ENCODE measurements at regions not wholly inside any gene's neighbourhood (a gene's known extent, or its start where the extent isn't known, plus 50 kb on each side); places are given as distances from the start of the nearest gene placed in this dataset.
A peak's percentile ranks its signal among the peaks of the same experiment; 100 is the strongest.
"Not testable (repeated sequence)": the region's sequence is repeated elsewhere in the genome, so short reads cannot be mapped to it uniquely, and the experiment has no call there.

DNA sequence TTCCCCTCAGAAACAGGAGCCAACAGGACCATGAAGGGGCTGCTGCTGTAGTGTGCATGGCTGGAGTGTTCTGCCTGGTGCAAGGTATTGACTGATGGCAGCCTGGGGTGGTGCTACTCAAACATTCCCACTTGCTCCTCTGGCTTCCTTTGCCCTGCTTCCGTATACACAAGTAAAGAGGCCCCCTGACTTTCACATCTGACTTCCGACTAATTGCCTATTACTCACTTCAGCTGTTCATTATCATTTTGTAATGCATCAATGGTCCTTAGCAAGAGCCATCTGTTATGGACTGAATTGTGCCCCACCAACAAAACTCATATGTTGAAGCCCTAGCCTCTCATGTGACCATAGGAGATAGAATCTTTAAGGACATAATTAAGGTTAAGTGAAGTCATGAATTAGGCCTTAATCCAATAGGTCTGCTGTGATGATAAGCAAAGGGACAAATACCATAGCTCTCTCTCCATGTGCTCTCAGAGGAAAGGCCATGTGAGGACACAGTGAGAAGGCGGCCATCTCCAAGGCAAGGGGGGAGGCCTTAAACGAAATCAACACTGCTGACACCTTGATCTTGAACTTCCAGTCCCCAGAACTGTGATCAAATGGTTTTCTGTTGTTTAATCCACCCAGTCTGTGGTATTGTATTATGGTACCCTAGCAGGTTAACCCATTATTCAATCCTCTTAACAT is 122.5 kb upstream of the CLNK start:
- DNase-seq (ENCODE audit: insufficient read length, low spot score), result no peak
- no peak for TF ChIP-seq POLR2A (IDR thresholded peaks at IDR 0.05; ENCODE audit: low read depth, low read length)
- no peak for FAIRE-seq

DNA sequence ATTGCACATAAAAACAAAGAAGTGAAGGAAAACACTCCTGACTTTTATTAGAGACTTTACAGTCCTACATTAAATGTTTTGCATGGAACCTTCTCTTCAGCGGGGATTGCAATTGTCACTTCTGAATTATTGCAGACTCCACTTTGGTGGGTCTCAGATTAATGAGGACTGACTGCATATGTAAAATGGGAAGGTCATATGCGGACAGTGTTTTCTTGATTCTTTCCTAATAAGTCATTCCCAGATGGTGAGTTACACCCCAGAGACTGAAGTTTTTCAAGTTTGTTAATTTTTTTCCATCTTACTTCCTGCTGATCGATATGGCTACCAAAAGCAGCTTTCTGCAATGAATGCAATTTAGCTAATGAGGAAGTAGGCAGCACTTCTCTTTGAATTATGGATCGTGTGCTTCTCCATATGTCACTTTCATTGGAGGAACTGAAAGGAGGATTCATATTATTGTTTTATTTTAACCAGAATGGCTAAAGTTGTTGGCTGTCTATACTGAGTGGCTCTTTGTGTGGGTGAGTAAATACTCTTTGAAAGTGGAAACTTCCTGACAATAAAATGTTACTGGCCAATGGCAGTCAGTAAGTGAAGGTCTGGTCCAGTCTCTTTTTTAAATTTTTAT is 119.3 kb upstream of the CLNK start:
- no peak for TF ChIP-seq POLR2A (IDR thresholded peaks at IDR 0.05; ENCODE audit: low read depth, low read length)
- no peak for DNase-seq (ENCODE audit: insufficient read length, low spot score)
- no peak for FAIRE-seq

DNA sequence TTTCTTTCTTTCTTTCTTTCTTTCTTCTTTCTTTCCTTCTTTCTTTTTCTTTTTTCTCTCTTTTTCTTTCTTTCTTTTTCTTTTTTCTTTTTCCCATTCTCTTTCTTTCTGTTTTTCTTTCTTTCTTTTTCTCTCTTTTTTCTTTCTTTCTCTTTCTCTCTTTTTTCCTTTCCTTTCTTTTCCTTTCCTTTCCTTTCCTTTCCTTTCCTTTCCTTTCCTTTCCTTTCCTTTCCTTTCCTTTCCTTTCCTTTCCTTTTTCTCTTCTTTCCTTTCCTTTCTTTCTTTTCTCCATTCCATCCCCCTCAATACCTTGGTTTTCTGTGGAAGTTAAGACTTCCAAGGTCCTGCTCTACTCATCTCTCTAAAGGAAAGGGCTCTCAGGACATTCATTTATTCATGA is 102.8 kb upstream of the CLNK start:
- no peak for TF ChIP-seq POLR2A (IDR thresholded peaks at IDR 0.05; ENCODE audit: low read depth, low read length)
- no peak for FAIRE-seq
- DNase-seq (ENCODE audit: insufficient read length, low spot score), result no peak

DNA sequence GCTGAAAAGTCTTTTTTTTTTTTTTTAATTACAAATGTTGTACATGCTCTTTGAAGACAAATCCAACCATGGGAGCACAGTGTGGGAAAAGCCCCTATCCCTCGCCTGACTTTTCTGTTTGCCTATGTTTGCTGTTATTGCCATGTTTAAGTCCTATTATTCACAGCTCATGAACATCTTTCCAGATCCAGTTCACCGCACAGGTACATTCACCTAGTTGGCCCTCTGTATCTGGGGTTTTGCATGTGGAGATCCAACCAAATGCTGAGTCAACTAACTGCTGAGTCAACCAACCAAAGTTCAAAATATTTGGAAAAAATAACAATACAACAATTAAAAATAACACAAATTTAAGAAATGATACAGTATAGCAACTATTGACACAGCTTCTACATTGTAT is 100.1 kb upstream of the CLNK start:
- DNase-seq (ENCODE audit: insufficient read length, low spot score) (no peak), FAIRE-seq (no peak)
- no peak for TF ChIP-seq POLR2A (IDR thresholded peaks at IDR 0.05; ENCODE audit: low read depth, low read length)

DNA sequence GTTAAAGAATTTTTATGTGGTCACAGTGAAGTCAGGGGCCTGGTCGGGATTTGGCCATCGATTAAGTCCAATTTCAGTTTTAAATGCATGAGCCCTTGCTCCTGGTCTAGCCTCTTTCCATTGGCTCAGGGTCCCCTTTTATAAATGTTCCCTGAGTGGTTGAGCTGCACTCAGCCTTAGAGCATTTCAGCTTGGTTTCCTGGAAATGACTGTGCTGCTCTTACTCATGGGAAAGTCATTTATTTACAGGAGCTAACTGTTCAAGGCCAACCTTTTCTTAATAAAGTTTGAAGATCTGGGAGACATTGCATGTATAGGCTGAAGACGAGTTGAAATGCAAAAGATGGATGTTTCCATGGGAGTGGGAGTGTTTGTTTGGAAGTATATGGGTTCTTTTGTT is 98.8 kb upstream of the CLNK start:
- DNase-seq (ENCODE audit: insufficient read length, low spot score) (peak; percentile 10), FAIRE-seq (no peak)
- TF ChIP-seq POLR2A (IDR thresholded peaks at IDR 0.05; ENCODE audit: low read depth, low read length), result no peak

DNA sequence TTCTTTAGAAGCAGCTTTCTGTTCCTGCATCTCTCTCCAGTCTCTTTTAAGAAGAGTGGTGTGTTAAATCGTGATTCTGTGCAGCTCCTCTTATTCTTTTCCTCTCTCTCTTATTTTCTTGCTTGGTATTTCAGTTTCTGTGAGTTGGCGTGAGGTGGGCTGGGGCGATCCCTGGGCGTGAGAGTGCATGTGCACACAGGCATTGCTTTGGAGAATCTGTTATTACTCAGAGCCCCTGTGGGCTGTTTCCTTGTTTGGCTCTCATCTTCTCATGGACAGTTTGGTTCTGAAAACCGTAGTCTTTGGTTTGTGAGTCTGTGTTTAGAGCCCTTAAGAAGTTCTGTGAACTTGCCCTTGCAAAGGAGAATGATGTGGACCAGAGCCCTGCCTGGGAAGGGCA is 97.2 kb upstream of the CLNK start:
- DNase-seq (ENCODE audit: insufficient read length, low spot score) (no peak), FAIRE-seq (no peak)
- no peak for TF ChIP-seq POLR2A (IDR thresholded peaks at IDR 0.05; ENCODE audit: low read depth, low read length)

DNA sequence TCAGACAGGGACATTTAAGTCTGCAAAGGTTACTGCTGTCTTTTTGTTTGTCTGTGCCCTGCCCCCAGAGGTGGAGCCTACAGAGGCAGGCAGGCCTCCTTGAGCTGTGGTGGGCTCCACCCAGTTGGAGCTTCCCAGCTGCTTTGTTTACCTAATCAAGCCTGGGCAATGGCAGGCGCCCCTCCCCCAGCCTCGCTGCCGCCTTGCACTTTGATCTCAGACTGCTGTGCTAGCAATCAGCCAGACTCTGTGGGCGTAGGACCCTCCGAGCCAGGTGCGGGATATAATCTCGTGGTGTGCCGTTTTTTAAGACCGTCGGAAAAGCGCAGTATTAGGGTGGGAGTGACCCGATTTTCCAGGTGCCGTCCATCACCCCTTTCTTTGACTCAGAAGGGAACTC is 96.2 kb upstream of the CLNK start:
- not testable (repeated sequence) for FAIRE-seq; DNase-seq (ENCODE audit: insufficient read length, low spot score)

DNA sequence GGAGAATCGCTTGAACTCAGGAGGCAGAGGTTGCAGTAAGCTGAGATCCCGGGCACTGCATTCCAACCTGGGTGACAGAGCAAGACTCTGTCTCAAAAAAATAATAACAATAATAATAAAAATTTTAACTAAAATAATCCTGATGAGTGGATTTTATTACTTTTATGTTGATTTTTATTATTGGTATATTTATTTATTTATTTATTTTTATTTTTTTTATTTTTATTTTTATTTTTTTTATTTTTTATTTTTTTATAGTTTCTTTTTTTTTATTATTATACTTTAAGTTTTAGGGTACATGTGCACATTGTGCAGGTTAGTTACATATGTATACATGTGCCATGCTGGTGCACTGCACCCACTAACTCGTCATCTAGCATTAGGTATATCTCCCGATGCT is 90.6 kb upstream of the CLNK start:
- DNase-seq (ENCODE audit: insufficient read length, low spot score); FAIRE-seq: not testable (repeated sequence)

DNA sequence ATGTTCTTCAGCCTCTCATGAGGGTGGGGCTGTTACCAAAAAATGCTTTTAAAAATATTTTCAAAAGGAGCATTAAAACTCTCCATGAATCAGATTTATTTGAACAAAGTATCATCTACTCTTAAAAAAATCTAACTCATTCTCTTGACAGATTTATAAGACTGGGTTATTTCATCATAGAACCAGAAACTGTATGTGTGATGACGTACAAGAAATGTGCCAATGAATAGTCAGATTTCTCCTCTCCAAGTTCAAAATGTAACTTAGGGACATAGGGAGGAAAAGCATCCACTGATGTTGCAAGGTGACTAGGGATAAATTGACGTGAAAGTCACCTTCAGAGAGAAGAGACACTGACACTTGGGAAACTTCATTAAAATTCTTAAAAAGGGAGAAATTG is 89.1 kb upstream of the CLNK start:
- TF ChIP-seq POLR2A (IDR thresholded peaks at IDR 0.05; ENCODE audit: low read depth, low read length), result no peak
- DNase-seq (ENCODE audit: insufficient read length, low spot score) (no peak), FAIRE-seq (no peak)

DNA sequence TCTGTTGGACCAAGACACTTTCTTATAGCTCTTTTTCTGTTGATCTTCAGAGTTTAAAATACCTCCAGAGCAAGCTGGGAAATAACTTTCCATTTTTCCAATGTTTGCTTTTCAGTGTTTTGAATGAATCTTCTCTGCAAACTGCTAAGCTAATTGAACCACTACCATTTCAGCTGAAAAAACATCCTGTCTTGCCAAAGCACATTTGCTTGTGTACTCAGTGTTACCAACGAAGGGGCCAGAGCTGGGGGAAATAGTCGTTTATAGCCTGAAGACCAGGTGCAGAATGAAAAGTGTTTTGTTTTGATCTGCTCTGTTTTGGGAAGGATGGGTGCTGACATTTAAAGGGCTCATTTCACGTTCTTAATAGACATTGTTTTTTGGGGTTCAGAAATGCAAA is 88.4 kb upstream of the CLNK start:
- TF ChIP-seq POLR2A (IDR thresholded peaks at IDR 0.05; ENCODE audit: low read depth, low read length), result no peak
- FAIRE-seq (no peak), DNase-seq (ENCODE audit: insufficient read length, low spot score) (no peak)

DNA sequence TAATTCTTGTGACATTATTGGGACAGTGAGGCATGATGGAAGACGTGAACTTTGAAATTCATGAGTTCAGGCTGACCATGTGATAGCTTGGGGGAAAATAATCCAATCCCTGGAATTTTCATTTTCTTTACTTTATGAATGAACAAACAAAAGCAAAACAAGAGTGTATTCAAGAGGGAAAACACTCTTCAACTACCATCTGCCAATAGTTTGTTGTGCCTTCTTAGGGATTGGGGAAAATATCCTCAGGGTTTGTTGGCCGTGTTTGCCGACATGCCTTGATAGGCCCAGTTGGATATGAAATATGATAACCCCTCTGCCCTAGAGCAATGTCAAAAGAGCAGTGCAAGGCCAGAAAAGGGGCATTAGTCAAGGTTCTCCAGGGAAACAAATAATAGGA is 80.8 kb upstream of the CLNK start:
- DNase-seq (ENCODE audit: insufficient read length, low spot score), result no peak
- no peak for TF ChIP-seq POLR2A (IDR thresholded peaks at IDR 0.05; ENCODE audit: low read depth, low read length)
- FAIRE-seq, result no peak

DNA sequence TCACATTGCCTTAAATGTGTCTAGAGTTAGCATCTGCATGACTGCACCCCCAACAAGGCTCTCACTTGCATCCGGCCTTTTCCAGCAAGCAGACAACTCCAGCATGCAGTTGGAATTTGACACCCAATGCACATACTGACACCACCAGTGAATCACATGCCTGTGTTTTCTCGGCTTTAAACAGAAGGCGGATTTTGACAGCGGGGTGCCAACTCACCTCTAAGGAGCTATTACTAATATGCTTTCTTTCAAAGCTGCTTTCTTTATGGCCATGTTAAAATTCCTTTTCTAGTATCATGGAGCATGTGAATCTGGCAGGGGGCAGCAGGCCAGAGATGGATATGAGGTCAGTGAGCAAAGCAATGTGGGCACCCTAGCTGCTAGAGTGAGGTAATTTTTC is 78.0 kb upstream of the CLNK start:
- FAIRE-seq (peak; percentile 86), DNase-seq (ENCODE audit: insufficient read length, low spot score) (peak; percentile 10)
- TF ChIP-seq POLR2A (IDR thresholded peaks at IDR 0.05; ENCODE audit: low read depth, low read length), result no peak

DNA sequence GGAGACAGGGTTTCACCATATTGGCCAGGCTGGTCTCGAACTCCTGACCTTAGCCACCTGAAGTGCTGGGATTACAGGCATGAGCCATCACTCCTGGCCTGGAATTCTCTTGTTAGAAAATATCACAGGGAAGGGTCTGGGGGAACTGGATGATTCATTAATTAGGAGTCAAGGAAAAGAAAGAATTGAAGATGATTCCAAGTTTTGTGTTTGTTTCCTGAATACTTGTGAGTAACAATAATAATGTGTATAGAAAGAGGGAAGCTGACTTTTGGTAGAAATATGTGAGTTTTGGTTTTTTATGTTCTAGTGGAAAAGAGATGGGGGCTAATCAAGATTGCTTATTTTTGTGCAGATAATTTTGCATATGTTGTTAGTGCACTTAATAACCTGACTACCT is 77.3 kb upstream of the CLNK start:
- no peak for TF ChIP-seq POLR2A (IDR thresholded peaks at IDR 0.05; ENCODE audit: low read depth, low read length)
- DNase-seq (ENCODE audit: insufficient read length, low spot score) (no peak), FAIRE-seq (no peak)

DNA sequence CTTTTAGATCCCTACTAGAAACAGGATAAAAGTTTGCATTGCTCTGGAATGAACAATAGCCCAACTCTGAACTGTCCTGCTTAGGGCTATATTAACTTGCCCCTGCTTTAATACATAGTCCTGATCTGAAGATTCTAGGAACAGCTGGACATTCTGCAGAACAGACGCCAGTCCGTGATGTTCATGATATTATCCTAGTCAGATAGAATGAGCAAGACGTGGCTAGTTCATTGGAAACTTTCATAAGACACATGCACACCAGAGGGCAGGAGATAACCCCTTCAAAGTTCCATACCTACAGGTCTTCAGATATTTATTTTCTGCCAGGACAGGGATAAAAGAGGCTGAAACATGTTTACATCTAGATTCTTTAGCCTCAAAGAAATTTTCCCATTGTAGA is 75.5 kb upstream of the CLNK start:
- DNase-seq (ENCODE audit: insufficient read length, low spot score) (no peak), FAIRE-seq (no peak)

DNA sequence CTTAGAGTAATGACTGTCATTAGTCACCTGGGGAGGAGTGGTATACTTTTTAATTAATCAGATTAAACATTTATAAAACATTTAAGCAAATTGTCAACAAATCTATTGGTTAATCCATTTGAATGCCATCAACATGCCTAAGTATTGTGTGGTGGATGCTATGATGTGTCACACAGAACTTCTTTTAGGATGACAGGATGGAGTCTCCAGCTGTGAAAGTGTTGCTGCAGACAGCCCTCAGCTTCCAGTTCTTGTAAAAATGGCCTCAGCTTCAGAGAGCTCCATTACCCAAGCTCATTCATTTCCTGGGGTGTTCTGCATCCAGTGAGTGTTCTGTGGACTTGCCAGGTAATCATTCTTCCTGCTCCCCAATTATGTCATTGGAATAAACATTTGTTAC is 74.3 kb upstream of the CLNK start:
- FAIRE-seq (no peak), DNase-seq (ENCODE audit: insufficient read length, low spot score) (no peak)
- no peak for TF ChIP-seq POLR2A (IDR thresholded peaks at IDR 0.05; ENCODE audit: low read depth, low read length)

More for the DNA sequence above, 75.5 kb upstream of the CLNK start:
- TF ChIP-seq POLR2A (IDR thresholded peaks at IDR 0.05; ENCODE audit: low read depth, low read length), result no peak

Data from H54 (cell line).